WI38 (cell line): ENCODE measurements at regions not wholly inside any gene's neighbourhood (a gene's known extent, or its start where the extent isn't known, plus 50 kb on each side); places are given as distances from the start of the nearest gene placed in this dataset.

Experiments used
- H3K4me3 ChIP-seq: 2 replicates; pipeline ENCODE4 v1.5.1; 2011; ENCODE audit warnings: low read depth, mild to moderate bottlenecking, control low read depth, low read length
- CTCF ChIP-seq: IDR thresholded peaks from 2 replicates; pipeline ENCODE4 v1.5.1; 2012; ENCODE audit warnings: low read depth, mild to moderate bottlenecking, control low read depth, low read length

GRCh38 chr2:67846370-67847070 is 216.3 kb downstream of the C1D start:
- H3K4me3 ChIP-seq = peak overlapping the region; percentile 39
- TF ChIP-seq CTCF = peak; percentile 77

- H3K4me3 ChIP-seq = no peak overlapping the region
- no peak for TF ChIP-seq CTCF
These were observed 214.1 kb downstream of the C1D start for GRCh38 chr2:67848551-67849285.

- no peak for TF ChIP-seq CTCF
- H3K4me3 ChIP-seq = no peak overlapping the region
These were observed 211.8 kb downstream of the C1D start for GRCh38 chr2:67851016-67851415.

GRCh38 chr2:67851956-67852824 is 210.6 kb downstream of the C1D start:
- no peak for TF ChIP-seq CTCF

GRCh38 chr2:67854103-67854743 is 208.6 kb downstream of the C1D start:
- TF ChIP-seq CTCF = no peak
- H3K4me3 ChIP-seq = no peak overlapping the region

More at GRCh38 chr2:67851956-67852824, 210.6 kb downstream of the C1D start:
- no peak overlapping the region for H3K4me3 ChIP-seq

GRCh38 chr2:67854798-67855197 is 208.0 kb downstream of the C1D start:
- H3K4me3 ChIP-seq = no peak overlapping the region
- TF ChIP-seq CTCF = no peak
